ENCODE measurements at regions not wholly inside any gene's neighbourhood (a gene's known extent, or its start where the extent isn't known, plus 50 kb on each side); places are given as distances from the start of the nearest gene placed in this dataset.
"Not testable (repeated sequence)": the region's sequence is repeated elsewhere in the genome, so short reads cannot be mapped to it uniquely, and the experiment has no call there.

DNA sequence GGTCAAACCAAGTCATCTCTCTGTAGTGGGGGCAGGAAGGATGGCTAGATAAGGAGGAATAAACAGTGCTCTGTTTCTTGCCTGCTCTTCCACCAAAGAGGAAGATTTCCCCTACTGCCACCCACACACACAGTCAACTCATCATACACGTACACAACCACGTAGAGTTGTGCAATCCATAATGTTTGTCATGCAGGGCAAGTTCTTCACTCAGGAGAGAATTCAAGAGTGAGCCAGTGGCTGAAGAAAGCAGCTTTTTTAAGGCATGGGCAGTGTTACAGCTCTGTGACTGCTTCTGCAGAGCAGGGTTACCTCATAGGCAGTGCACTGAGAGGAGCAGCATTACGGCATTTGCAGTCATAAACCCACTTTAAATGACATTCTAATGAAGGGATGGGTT lies 283.0 kb downstream of the RND3 start:
- Mint-ChIP-seq H3K4me3 (no peak overlapping the region), H3K36me3 (ENCODE audit: insufficient read depth in 1 of 3, low read depth in 3 of 3) (no peaks in the 10 kb centered on the region), H3K9me3 (no peaks in the 10 kb centered on the region), H3K4me1 (peaks cover 12 to 13% of the 10 kb centered on the region in 2 experiments), H3K27ac (no peak overlapping the region), H3K27me3 (ENCODE audit: low read depth) (no peaks in the 10 kb centered on the region)
- H3K79me1 ChIP-seq (ENCODE audit: insufficient read depth, low read depth, low read length, poor library complexity, severe bottlenecking) = no peaks in the 10 kb centered on the region
- H2AK5ac ChIP-seq (ENCODE audit: insufficient read length, low read length) = no peak overlapping the region
- H4K5ac ChIP-seq (ENCODE audit: insufficient read length, low read depth, low read length) = no peak overlapping the region
- H3K27me3 ChIP-seq (ENCODE audit: insufficient read depth, low read length) = no peaks in the 10 kb centered on the region
- no peak overlapping the region for H4K91ac ChIP-seq (ENCODE audit: insufficient read length, low read depth, low read length)
- no peak overlapping the region for H2BK120ac ChIP-seq (ENCODE audit: low read depth, low read length, poor library complexity, severe bottlenecking)
- H4K8ac ChIP-seq (replicated peaks; ENCODE audit: insufficient read length, low read depth, low read length) = no peak overlapping the region
- H3K4me1 ChIP-seq (ENCODE audit: insufficient read depth, low read length) = no peaks in the 10 kb centered on the region; the same call in 1 of the 2 replicates
- H2BK20ac ChIP-seq (ENCODE audit: low read depth, low read length, poor library complexity, severe bottlenecking) = no peak overlapping the region
- H3K4ac ChIP-seq (ENCODE audit: low read depth, low read length) = no peak overlapping the region
- no peak overlapping the region for H3K14ac ChIP-seq (ENCODE audit: insufficient read depth, low read length)
- TF ChIP-seq, protein P1, sequence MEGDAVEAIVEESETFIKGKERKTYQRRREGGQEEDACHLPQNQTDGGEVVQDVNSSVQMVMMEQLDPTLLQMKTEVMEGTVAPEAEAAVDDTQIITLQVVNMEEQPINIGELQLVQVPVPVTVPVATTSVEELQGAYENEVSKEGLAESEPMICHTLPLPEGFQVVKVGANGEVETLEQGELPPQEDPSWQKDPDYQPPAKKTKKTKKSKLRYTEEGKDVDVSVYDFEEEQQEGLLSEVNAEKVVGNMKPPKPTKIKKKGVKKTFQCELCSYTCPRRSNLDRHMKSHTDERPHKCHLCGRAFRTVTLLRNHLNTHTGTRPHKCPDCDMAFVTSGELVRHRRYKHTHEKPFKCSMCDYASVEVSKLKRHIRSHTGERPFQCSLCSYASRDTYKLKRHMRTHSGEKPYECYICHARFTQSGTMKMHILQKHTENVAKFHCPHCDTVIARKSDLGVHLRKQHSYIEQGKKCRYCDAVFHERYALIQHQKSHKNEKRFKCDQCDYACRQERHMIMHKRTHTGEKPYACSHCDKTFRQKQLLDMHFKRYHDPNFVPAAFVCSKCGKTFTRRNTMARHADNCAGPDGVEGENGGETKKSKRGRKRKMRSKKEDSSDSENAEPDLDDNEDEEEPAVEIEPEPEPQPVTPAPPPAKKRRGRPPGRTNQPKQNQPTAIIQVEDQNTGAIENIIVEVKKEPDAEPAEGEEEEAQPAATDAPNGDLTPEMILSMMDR (conservative IDR thresholded peaks at IDR 0.05) = no peak
- H2BK5ac ChIP-seq (ENCODE audit: insufficient read length, low read length) = no peak overlapping the region
- H2BK15ac ChIP-seq (ENCODE audit: low read depth, low read length) = no peak overlapping the region
- no CpG with 5 or more reads among the region's 3 CpGs for WGBS (ENCODE audit: extremely low coverage, insufficient read length, low lambda C conversion rate)
- no peak overlapping the region for H3K27ac ChIP-seq (ENCODE audit: insufficient read length, low read depth, low read length)
- H3K23ac ChIP-seq (ENCODE audit: insufficient read length, low read depth, low read length) = no peak overlapping the region
- H3K9me3 ChIP-seq (ENCODE audit: control insufficient read depth, low read depth, low read length) = no peaks in the 10 kb centered on the region
- no peaks in the 10 kb centered on the region for H3K23me2 ChIP-seq (ENCODE audit: insufficient read length, low read depth, low read length, poor library complexity, severe bottlenecking)
- H3K79me2 ChIP-seq (ENCODE audit: insufficient read depth, low read length) = no peaks in the 10 kb centered on the region
- no peak for DNase-seq
- no peak overlapping the region for H3K56ac ChIP-seq (ENCODE audit: insufficient read length, low read depth, low read length)
- no peak overlapping the region for H3K9ac ChIP-seq (ENCODE audit: extremely low read depth, insufficient read length, low read length)
- no peak overlapping the region for H3K18ac ChIP-seq (ENCODE audit: insufficient read length, low read depth, low read length)
- no peaks in the 10 kb centered on the region for H4K20me1 ChIP-seq (ENCODE audit: control insufficient read depth, insufficient read depth, insufficient read length)
- H3K4me2 ChIP-seq (ENCODE audit: insufficient read depth, insufficient read length, low read length) = no peak overlapping the region
- no peak overlapping the region for H3T11ph ChIP-seq (ENCODE audit: low read length)
- no peak overlapping the region for H2AFZ ChIP-seq (ENCODE audit: low read length)
- H2BK12ac ChIP-seq (ENCODE audit: insufficient read length, low read depth, low read length) = no peak overlapping the region

DNA sequence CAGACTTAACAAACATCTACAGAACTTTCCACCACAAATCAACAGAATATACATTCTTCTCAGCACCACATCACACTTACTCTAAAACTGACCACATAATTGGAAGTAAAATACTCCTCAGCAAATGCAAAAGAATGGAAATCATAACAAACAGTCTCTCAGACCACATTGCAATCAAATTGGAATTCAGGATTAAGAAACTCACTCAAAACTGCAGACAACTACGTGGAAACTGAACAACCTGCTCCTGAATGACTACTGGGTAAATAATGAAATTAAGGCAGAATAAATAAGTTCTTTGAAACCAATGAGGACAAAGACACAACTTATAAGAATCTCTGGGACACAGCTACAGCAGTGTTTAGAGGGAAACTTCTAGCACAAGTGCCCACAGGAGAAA lies 292.7 kb downstream of the RND3 start:
- not testable (repeated sequence) for H3K27ac ChIP-seq (ENCODE audit: insufficient read length, low read depth, low read length); H3K4me1 ChIP-seq (ENCODE audit: insufficient read depth, low read length); H2BK120ac ChIP-seq (ENCODE audit: low read depth, low read length, poor library complexity, severe bottlenecking); H3K56ac ChIP-seq (ENCODE audit: insufficient read length, low read depth, low read length); H4K20me1 ChIP-seq (ENCODE audit: control insufficient read depth, insufficient read depth, insufficient read length); H3K27me3 ChIP-seq (ENCODE audit: insufficient read depth, low read length); H3K27ac Mint-ChIP-seq; H3K79me2 ChIP-seq (ENCODE audit: insufficient read depth, low read length); H3K36me3 Mint-ChIP-seq (ENCODE audit: insufficient read depth in 1 of 3, low read depth in 3 of 3); H3K4me3 Mint-ChIP-seq; H2BK5ac ChIP-seq (ENCODE audit: insufficient read length, low read length); H3T11ph ChIP-seq (ENCODE audit: low read length); H3K18ac ChIP-seq (ENCODE audit: insufficient read length, low read depth, low read length); H3K4me1 Mint-ChIP-seq; H3K79me1 ChIP-seq (ENCODE audit: insufficient read depth, low read depth, low read length, poor library complexity, severe bottlenecking); H2BK12ac ChIP-seq (ENCODE audit: insufficient read length, low read depth, low read length); H2AFZ ChIP-seq (ENCODE audit: low read length); H3K9me3 Mint-ChIP-seq; H4K5ac ChIP-seq (ENCODE audit: insufficient read length, low read depth, low read length); H3K27me3 Mint-ChIP-seq (ENCODE audit: low read depth); H3K9me3 ChIP-seq (ENCODE audit: control insufficient read depth, low read depth, low read length); H2BK15ac ChIP-seq (ENCODE audit: low read depth, low read length); DNase-seq; H3K9ac ChIP-seq (ENCODE audit: extremely low read depth, insufficient read length, low read length); H3K23ac ChIP-seq (ENCODE audit: insufficient read length, low read depth, low read length); H4K8ac ChIP-seq (replicated peaks; ENCODE audit: insufficient read length, low read depth, low read length); H2BK20ac ChIP-seq (ENCODE audit: low read depth, low read length, poor library complexity, severe bottlenecking); H3K4me2 ChIP-seq (ENCODE audit: insufficient read depth, insufficient read length, low read length); H3K4ac ChIP-seq (ENCODE audit: low read depth, low read length); H3K23me2 ChIP-seq (ENCODE audit: insufficient read length, low read depth, low read length, poor library complexity, severe bottlenecking); H3K14ac ChIP-seq (ENCODE audit: insufficient read depth, low read length); H2AK5ac ChIP-seq (ENCODE audit: insufficient read length, low read length); H4K91ac ChIP-seq (ENCODE audit: insufficient read length, low read depth, low read length)
- no CpG with 5 or more reads among the region's 1 CpG for WGBS (ENCODE audit: extremely low coverage, insufficient read length, low lambda C conversion rate)
